Spleen (tissue), 11 donors: ENCODE measurements at regions not wholly inside any gene's neighbourhood (a gene's known extent, or its start where the extent isn't known, plus 50 kb on each side); places are given as distances from the start of the nearest gene placed in this dataset.
"Not testable (repeated sequence)": the region's sequence is repeated elsewhere in the genome, so short reads cannot be mapped to it uniquely, and the experiment has no call there.

Experiments used
- DNase-seq: peaks from one replicate; pipeline ENCODE4 v3.0.0-alpha.2; 2020
- H3K27ac ChIP-seq, 8 donors: fragments of 200-600 bp; sonication (generic) in 7 of 8; 1 replicate in 4 of 8; 2 replicates in 4 of 8; pipeline versions ENCODE4 v1.5.0 to v1.8.0; 2016 to 2021; ENCODE audit warnings: inconsistent platforms in 4 of 8, mild to moderate bottlenecking in 4 of 8, moderate library complexity in 1 of 8
- H3K27me3 ChIP-seq, 7 donors: fragments of 200-600 bp; sonication (generic) in 6 of 7; replicated peaks in 1 of 7; 1 replicate in 4 of 7; 2 replicates in 3 of 7; pipeline versions ENCODE4 v1.5.0 to v1.8.0; 2016 to 2021; ENCODE audit warnings: inconsistent platforms in 3 of 7, mild to moderate bottlenecking in 1 of 7
- H3K36me3 ChIP-seq, 6 donors: fragments of 200-600 bp; sonication (generic) in 5 of 6; 1 replicate in 4 of 6; 2 replicates in 2 of 6; pipeline versions ENCODE4 v1.5.0 to v1.8.0; 2016 to 2021; ENCODE audit warnings: inconsistent platforms in 2 of 6
- H3K4me1 ChIP-seq, 6 donors: fragments of 200-600 bp; sonication (generic) in 5 of 6; 1 replicate in 3 of 6; 2 replicates in 3 of 6; pipeline versions ENCODE4 v1.5.0 to v1.8.0; 2016 to 2021; ENCODE audit warnings: inconsistent platforms in 3 of 6
- H3K4me3 ChIP-seq, 8 donors: fragments of 200-600 bp; sonication (generic) in 7 of 8; 1 replicate in 4 of 8; 2 replicates in 4 of 8; pipeline versions ENCODE4 v1.5.0 to v1.8.0; 2016 to 2021; ENCODE audit warnings: inconsistent platforms in 4 of 8, mild to moderate bottlenecking in 4 of 8, moderate library complexity in 2 of 8
- H3K9me3 ChIP-seq, 8 donors: fragments of 200-600 bp; sonication (generic) in 7 of 8; 1 replicate in 4 of 8; 2 replicates in 4 of 8; pipeline versions ENCODE4 v1.5.0 to v1.8.0; 2016 to 2021; ENCODE audit warnings: inconsistent platforms in 4 of 8
- CTCF ChIP-seq, 11 experiments: fragments of 200-600 bp in 7 of 11; fragments of 450-650 bp in 4 of 11; sonication (generic) in 4 of 11; IDR thresholded peaks in 8 of 11; conservative IDR thresholded peaks in 3 of 11; 1 replicate in 7 of 11; 2 replicates in 4 of 11; pipeline versions ENCODE4 v1.4.0 to v1.8.0; 2016 to 2021; ENCODE audit warnings: antibody characterized with exemption in 11 of 11, inconsistent platforms in 4 of 11, mild to moderate bottlenecking in 1 of 11
- POLR2A ChIP-seq, 3 donors: fragments of 450-650 bp; IDR thresholded peaks; one replicate each; pipeline ENCODE4 v1.5.1; 2017; ENCODE audit warnings: antibody characterized with exemption in 3 of 3, mild to moderate bottlenecking in 1 of 3
- POLR2AphosphoS5 ChIP-seq, 3 donors: sonication (generic); formaldehyde crosslinking; IDR thresholded peaks; one replicate each; pipeline ENCODE4 v1.5.1; 2017; ENCODE audit warnings: antibody characterized with exemption in 3 of 3
- WGBS, 5 donors: extraction: QIAGEN DNeasy Blood & Tissue Kit in 3 of 5; methylation state at CpG; one replicate each; pipeline versions ENCODE4 v1.1.5 to v1.1.7; 2013 to 2018; 5-methylcytosine and 5-hydroxymethylcytosine counted together
- intact Hi-C: fragments of 100-400 bp; cut with DNase I; formaldehyde crosslinking; loops from one replicate; pipeline ENCODE4 v1.15.0; 2023; ENCODE audit warnings: low total_unique reads
- donor health status: healthy with polysubstance abuse.
- donor health status: DM: no; HTN: no; CAD: no; lungs with moderate emphysema.
- donor health status: DM: no; HTN: no; CAD: no.
- donor health status: Bipolar disorder and iron deficiency.
- donor health status: healthy.
- donor health status: DM: no; HTN: no; CAD: no.
- donor health status: DM: yes; HTN: yes; CAD: no.

DNA sequence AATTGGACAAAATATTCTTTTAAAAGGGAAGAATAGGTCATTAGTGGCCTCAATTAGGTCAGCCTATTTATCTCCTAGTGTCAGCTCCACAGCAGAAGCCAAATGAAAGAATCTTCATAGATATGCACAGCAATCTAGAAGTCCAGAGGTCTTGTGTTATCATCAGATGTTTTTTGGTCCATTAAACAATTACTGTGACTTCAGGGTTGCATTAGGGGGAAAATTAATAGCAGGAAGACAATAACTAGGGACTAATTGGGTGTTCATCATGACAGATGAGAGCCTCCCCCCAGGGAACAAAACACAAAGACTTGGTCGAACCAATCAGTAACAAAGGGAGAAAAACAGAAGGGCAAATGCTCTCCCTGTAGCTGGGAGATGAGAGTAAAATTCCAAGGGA is 264.7 kb downstream of the PTH2R start:
- H3K4me3 ChIP-seq = no peak overlapping the region
- WGBS, 5 donors = 11 to 31% (median 19%) methylated on average over 1 of the region's 1 CpG
- H3K27me3 ChIP-seq = no peaks in the 10 kb centered on the region
- no peak overlapping the region for H3K27ac ChIP-seq
- H3K36me3 ChIP-seq = no peaks in the 10 kb centered on the region
- no peaks in the 10 kb centered on the region for H3K9me3 ChIP-seq
- no peak for TF ChIP-seq CTCF (IDR thresholded peaks at IDR 0.05 in 8 of 11, conservative IDR thresholded peaks at IDR 0.05 in 3 of 11)
- TF ChIP-seq POLR2AphosphoS5 (IDR thresholded peaks at IDR 0.05) = no peak
- TF ChIP-seq POLR2A (IDR thresholded peaks at IDR 0.05) = no peak
- H3K4me1 ChIP-seq = no peaks in the 10 kb centered on the region
- intact Hi-C loops = no loop called here
- no peak for DNase-seq

- no peak overlapping the region for H3K27ac ChIP-seq
- H3K9me3 ChIP-seq = no peaks in the 10 kb centered on the region
- no peak for TF ChIP-seq POLR2A (IDR thresholded peaks at IDR 0.05)
- TF ChIP-seq POLR2AphosphoS5 (IDR thresholded peaks at IDR 0.05) = no peak
- TF ChIP-seq CTCF (IDR thresholded peaks at IDR 0.05 in 8 of 11, conservative IDR thresholded peaks at IDR 0.05 in 3 of 11) = no peak
- H3K4me1 ChIP-seq = no peaks in the 10 kb centered on the region
- 63 to 75% (median 70%) methylated on average over 4 of the region's 4 CpGs for WGBS, 5 donors
- no peak overlapping the region for H3K4me3 ChIP-seq
- H3K27me3 ChIP-seq = no peaks in the 10 kb centered on the region
- DNase-seq = no peak
- intact Hi-C loops = no loop called here
- H3K36me3 ChIP-seq = no peaks in the 10 kb centered on the region
Observed at GRCh38 chr2:208671886-208672680, 265.5 kb downstream of the PTH2R start.

DNA sequence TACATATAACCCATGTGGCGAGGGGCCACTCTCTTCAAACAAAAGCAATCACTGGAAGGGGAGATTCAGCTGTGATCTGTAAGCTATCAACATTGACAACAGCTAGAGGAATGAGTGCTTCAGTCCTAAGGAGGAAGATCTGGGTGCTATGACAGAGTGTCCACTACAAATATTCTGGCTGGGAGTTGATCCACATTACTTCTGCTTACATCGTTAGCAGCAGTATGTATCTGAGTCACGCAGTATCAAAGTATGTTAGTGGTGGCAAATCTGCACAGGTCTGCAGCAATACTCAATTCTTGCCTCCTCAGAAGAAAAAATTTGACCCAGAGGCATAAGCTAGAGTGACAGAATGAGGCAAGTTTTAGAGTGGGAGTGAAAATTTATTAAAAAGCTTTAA is 267.0 kb downstream of the PTH2R start:
- WGBS, 5 donors = 51 to 81% (median 78%) methylated on average over 3 of the region's 3 CpGs
- H3K4me3 ChIP-seq = no peak overlapping the region
- no peaks in the 10 kb centered on the region for H3K27me3 ChIP-seq
- H3K36me3 ChIP-seq = no peaks in the 10 kb centered on the region
- intact Hi-C loops = no loop called here
- no peak overlapping the region for H3K27ac ChIP-seq
- no peak for DNase-seq
- H3K9me3 ChIP-seq = no peaks in the 10 kb centered on the region
- TF ChIP-seq POLR2AphosphoS5 (IDR thresholded peaks at IDR 0.05) = no peak
- TF ChIP-seq POLR2A (IDR thresholded peaks at IDR 0.05) = no peak
- TF ChIP-seq CTCF (IDR thresholded peaks at IDR 0.05 in 8 of 11, conservative IDR thresholded peaks at IDR 0.05 in 3 of 11) = no peak
- no peaks in the 10 kb centered on the region for H3K4me1 ChIP-seq

- TF ChIP-seq POLR2AphosphoS5 (IDR thresholded peaks at IDR 0.05) = no peak
- no peak for TF ChIP-seq CTCF (IDR thresholded peaks at IDR 0.05 in 8 of 11, conservative IDR thresholded peaks at IDR 0.05 in 3 of 11)
- TF ChIP-seq POLR2A (IDR thresholded peaks at IDR 0.05) = no peak
- Histone ChIP-seq H3K36me3 (no peaks in the 10 kb centered on the region), H3K4me1 (no peaks in the 10 kb centered on the region), H3K9me3 (peaks cover 0 to 1% (median 0%) of the 10 kb centered on the region in 8 donors), H3K4me3 (no peak overlapping the region), H3K27me3 (no peaks in the 10 kb centered on the region), H3K27ac (no peak overlapping the region)
- intact Hi-C loops = no loop called here
- 56 to 64% (median 57%) methylated on average over 2 of the region's 2 CpGs for WGBS, 5 donors
- DNase-seq = no peak
Observed at GRCh38 chr2:208674919-208675318, 268.3 kb downstream of the PTH2R start.

DNA sequence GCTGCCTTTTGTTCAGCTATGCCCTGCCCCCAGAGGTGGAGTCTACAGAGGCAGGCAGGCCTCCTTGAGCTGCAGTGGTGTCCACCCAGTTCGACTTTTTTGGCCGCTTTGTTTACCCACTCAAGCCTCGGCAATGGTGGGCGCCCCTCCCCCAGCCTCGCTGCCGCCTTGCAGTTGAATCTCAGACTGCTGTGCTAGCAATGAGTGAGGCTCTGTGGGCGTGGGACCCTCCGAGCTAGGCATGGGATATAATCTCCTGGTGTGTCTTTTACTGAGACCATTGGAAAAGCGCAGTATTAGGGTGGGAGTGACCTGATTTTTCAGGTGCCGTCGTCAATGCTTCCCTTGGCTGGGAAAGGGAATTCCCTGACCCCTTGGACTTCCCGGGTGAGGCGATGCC is 279.3 kb downstream of the PTH2R start:
- H3K36me3 ChIP-seq, H3K27me3 ChIP-seq, H3K4me1 ChIP-seq, DNase-seq, H3K27ac ChIP-seq, intact Hi-C loops, H3K4me3 ChIP-seq: not testable (repeated sequence)
- peaks cover 0 to 53% (median 28%) of the 10 kb centered on the region in 8 donors for H3K9me3 ChIP-seq
- WGBS, 5 donors = 91 to 93% (median 92%) methylated on average over 13 of the region's 13 CpGs
